ENCODE measurements at regions not wholly inside any gene's neighbourhood (a gene's known extent, or its start where the extent isn't known, plus 50 kb on each side); places are given as distances from the start of the nearest gene placed in this dataset.

GRCh38 chr10:21398563-21399231, 126.8 kb downstream of the SKIDA1 start:
- no peaks in the 10 kb centered on the region for H3K27me3 Mint-ChIP-seq (ENCODE audit: low read depth)
- no peaks in the 10 kb centered on the region for H3K36me3 Mint-ChIP-seq (ENCODE audit: low read depth)
- DNase-seq (ENCODE audit: low spot score), result no peak
- peaks cover 39% of the 10 kb centered on the region for H3K4me1 Mint-ChIP-seq (ENCODE audit: low read depth)
- TF ChIP-seq, protein P1, sequence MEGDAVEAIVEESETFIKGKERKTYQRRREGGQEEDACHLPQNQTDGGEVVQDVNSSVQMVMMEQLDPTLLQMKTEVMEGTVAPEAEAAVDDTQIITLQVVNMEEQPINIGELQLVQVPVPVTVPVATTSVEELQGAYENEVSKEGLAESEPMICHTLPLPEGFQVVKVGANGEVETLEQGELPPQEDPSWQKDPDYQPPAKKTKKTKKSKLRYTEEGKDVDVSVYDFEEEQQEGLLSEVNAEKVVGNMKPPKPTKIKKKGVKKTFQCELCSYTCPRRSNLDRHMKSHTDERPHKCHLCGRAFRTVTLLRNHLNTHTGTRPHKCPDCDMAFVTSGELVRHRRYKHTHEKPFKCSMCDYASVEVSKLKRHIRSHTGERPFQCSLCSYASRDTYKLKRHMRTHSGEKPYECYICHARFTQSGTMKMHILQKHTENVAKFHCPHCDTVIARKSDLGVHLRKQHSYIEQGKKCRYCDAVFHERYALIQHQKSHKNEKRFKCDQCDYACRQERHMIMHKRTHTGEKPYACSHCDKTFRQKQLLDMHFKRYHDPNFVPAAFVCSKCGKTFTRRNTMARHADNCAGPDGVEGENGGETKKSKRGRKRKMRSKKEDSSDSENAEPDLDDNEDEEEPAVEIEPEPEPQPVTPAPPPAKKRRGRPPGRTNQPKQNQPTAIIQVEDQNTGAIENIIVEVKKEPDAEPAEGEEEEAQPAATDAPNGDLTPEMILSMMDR (IDR thresholded peaks at IDR 0.05), result no peak
- peaks cover 5% of the 10 kb centered on the region for H3K9me3 Mint-ChIP-seq (ENCODE audit: low read depth)
- no peak overlapping the region for H3K4me3 Mint-ChIP-seq (ENCODE audit: unreplicated experiment)
- peak overlapping the region; percentile 89 for H3K27ac Mint-ChIP-seq (ENCODE audit: unreplicated experiment)

DNA sequence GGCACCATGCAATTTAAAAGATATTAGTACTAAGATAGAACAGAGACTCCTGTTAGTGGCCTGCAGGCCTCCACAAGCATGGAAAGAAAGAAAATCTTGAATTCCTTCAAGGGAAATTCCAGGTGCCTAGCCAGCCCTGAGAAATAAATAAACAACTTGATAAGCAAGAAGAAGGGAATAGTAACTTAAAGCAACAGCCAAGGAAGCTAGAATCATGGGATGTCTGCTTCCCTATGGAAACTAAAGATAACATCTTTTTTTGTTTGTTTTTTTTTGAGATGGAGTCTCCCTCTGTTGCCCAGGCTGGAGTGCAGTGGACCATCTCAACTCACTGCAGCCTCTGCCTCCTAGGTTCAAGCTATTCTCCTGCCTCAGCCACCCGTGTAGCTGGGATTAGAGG, 128.6 kb downstream of the SKIDA1 start:
- TF ChIP-seq, protein P1 (IDR thresholded peaks at IDR 0.05), result no peak

GRCh38 chr10:21393931-21394330, 131.6 kb downstream of the SKIDA1 start:
- Mint-ChIP-seq H3K27ac (ENCODE audit: unreplicated experiment) (no peak overlapping the region), H3K4me3 (ENCODE audit: unreplicated experiment) (no peak overlapping the region), H3K4me1 (ENCODE audit: low read depth) (peaks cover 5% of the 10 kb centered on the region), H3K36me3 (ENCODE audit: low read depth) (no peaks in the 10 kb centered on the region), H3K9me3 (ENCODE audit: low read depth) (peaks cover 5% of the 10 kb centered on the region), H3K27me3 (ENCODE audit: low read depth) (no peaks in the 10 kb centered on the region)
- TF ChIP-seq, protein P1 (IDR thresholded peaks at IDR 0.05), result no peak
- DNase-seq (ENCODE audit: low spot score), result no peak

More for the DNA sequence above, 128.6 kb downstream of the SKIDA1 start:
- Mint-ChIP-seq H3K27me3 (ENCODE audit: low read depth) (no peaks in the 10 kb centered on the region), H3K36me3 (ENCODE audit: low read depth) (no peaks in the 10 kb centered on the region), H3K4me3 (ENCODE audit: unreplicated experiment) (no peak overlapping the region), H3K9me3 (ENCODE audit: low read depth) (peaks cover 5% of the 10 kb centered on the region), H3K27ac (ENCODE audit: unreplicated experiment) (no peak overlapping the region), H3K4me1 (ENCODE audit: low read depth) (peaks cover 23% of the 10 kb centered on the region)
- no peak for DNase-seq (ENCODE audit: low spot score)

GRCh38 chr10:21388589-21388988, 136.9 kb downstream of the SKIDA1 start:
- TF ChIP-seq, protein P1 (IDR thresholded peaks at IDR 0.05), result no peak
- no peak overlapping the region for H3K27ac Mint-ChIP-seq (ENCODE audit: unreplicated experiment)
- peaks cover 17% of the 10 kb centered on the region for H3K4me1 Mint-ChIP-seq (ENCODE audit: low read depth)
- no peaks in the 10 kb centered on the region for H3K36me3 Mint-ChIP-seq (ENCODE audit: low read depth)
- no peak for DNase-seq (ENCODE audit: low spot score)
- no peaks in the 10 kb centered on the region for H3K27me3 Mint-ChIP-seq (ENCODE audit: low read depth)
- H3K4me3 Mint-ChIP-seq (ENCODE audit: unreplicated experiment), result no peak overlapping the region
- no peaks in the 10 kb centered on the region for H3K9me3 Mint-ChIP-seq (ENCODE audit: low read depth)

- peaks cover 17% of the 10 kb centered on the region for H3K4me1 Mint-ChIP-seq (ENCODE audit: low read depth)
- no peak overlapping the region for H3K4me3 Mint-ChIP-seq (ENCODE audit: unreplicated experiment)
- H3K36me3 Mint-ChIP-seq (ENCODE audit: low read depth), result no peaks in the 10 kb centered on the region
- TF ChIP-seq, protein P1 (IDR thresholded peaks at IDR 0.05), result no peak
- H3K27me3 Mint-ChIP-seq (ENCODE audit: low read depth), result no peaks in the 10 kb centered on the region
- no peak for DNase-seq (ENCODE audit: low spot score)
- H3K27ac Mint-ChIP-seq (ENCODE audit: unreplicated experiment), result no peak overlapping the region
- no peaks in the 10 kb centered on the region for H3K9me3 Mint-ChIP-seq (ENCODE audit: low read depth)
Measured at GRCh38 chr10:21387868-21388267, 137.6 kb downstream of the SKIDA1 start.
